ENCODE measurements at regions not wholly inside any gene's neighbourhood (a gene's known extent, or its start where the extent isn't known, plus 50 kb on each side); places are given as distances from the start of the nearest gene placed in this dataset.

DNA sequence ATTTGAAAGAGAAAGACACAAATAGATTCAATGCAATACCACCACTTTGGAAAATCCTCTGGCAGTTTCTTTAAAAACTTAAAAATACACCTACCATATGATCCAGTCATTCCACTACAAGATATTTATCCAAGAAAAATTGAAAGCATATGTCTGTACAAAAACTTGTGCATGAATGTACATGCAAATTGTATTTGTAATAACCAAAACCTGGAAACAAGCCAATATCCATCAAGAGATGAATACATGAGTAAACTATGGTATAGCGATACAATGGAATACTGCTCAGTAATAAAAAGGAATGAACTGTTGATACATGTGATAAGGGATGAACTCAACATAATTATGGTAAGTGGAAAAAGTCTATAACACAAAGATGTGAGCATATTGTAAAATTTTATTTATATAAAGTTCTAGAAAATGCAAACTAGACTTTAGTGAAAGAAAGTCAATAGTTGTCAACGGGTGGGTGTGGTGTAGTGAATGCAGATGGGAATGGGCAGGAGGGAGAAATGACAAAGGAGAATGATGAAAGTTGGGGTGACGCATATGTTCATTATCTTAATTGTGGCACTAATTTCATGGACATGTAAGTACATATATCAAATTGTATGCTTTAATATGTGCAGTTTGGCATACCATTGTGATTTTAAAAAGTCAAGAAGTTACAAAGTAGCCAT lies 347.5 kb downstream of the SAMD5 start:
- Mint-ChIP-seq H3K27ac (ENCODE audit: unreplicated experiment) (no peak overlapping the region), H3K4me3 (ENCODE audit: unreplicated experiment) (no peak overlapping the region), H3K4me1 (ENCODE audit: low read depth, unreplicated experiment) (peaks cover 3% of the 10 kb centered on the region), H3K27me3 (ENCODE audit: low read depth, unreplicated experiment) (no peaks in the 10 kb centered on the region), H3K9me3 (ENCODE audit: unreplicated experiment) (no peaks in the 10 kb centered on the region), H3K36me3 (ENCODE audit: low read depth, unreplicated experiment) (no peaks in the 10 kb centered on the region)
- DNase-seq (ENCODE audit: low read depth) (peak; percentile 15), FAIRE-seq (no peak)
- Histone ChIP-seq H3K36me3 (ENCODE audit: insufficient read depth, low read length) (no peaks in the 10 kb centered on the region), H3K4me3 (ENCODE audit: insufficient read depth, low read depth, low read length) (no peak overlapping the region), H4K20me1 (ENCODE audit: insufficient read depth, low read length) (no peaks in the 10 kb centered on the region), H3K4me2 (ENCODE audit: low read length) (no peak overlapping the region), H3K27ac (ENCODE audit: low read depth, low read length) (no peak overlapping the region), H3K9me3 (ENCODE audit: insufficient read depth, low read depth, low read length) (no peaks in the 10 kb centered on the region), H3K27me3 (ENCODE audit: insufficient read depth, low read length) (no peaks in the 10 kb centered on the region), H3K4me1 (ENCODE audit: insufficient read depth, low read length) (no peaks in the 10 kb centered on the region), H2AFZ (ENCODE audit: low read depth, low read length) (no peak overlapping the region), H3K9ac (ENCODE audit: low read length) (no peak overlapping the region), H3K79me2 (ENCODE audit: insufficient read depth, low read length) (no peaks in the 10 kb centered on the region)
- TF ChIP-seq, protein P1, sequence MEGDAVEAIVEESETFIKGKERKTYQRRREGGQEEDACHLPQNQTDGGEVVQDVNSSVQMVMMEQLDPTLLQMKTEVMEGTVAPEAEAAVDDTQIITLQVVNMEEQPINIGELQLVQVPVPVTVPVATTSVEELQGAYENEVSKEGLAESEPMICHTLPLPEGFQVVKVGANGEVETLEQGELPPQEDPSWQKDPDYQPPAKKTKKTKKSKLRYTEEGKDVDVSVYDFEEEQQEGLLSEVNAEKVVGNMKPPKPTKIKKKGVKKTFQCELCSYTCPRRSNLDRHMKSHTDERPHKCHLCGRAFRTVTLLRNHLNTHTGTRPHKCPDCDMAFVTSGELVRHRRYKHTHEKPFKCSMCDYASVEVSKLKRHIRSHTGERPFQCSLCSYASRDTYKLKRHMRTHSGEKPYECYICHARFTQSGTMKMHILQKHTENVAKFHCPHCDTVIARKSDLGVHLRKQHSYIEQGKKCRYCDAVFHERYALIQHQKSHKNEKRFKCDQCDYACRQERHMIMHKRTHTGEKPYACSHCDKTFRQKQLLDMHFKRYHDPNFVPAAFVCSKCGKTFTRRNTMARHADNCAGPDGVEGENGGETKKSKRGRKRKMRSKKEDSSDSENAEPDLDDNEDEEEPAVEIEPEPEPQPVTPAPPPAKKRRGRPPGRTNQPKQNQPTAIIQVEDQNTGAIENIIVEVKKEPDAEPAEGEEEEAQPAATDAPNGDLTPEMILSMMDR (IDR thresholded peaks at IDR 0.05; ENCODE audit: insufficient read depth, low read depth, low read length), result no peak
- TF ChIP-seq EZH2 (IDR thresholded peaks at IDR 0.05; ENCODE audit: insufficient read depth, low read length), result no peak

GRCh38 chr6:147856687-147857086 lies 348.2 kb downstream of the SAMD5 start:
- Histone ChIP-seq H3K4me3 (ENCODE audit: insufficient read depth, low read depth, low read length) (no peak overlapping the region), H4K20me1 (ENCODE audit: insufficient read depth, low read length) (no peaks in the 10 kb centered on the region), H2AFZ (ENCODE audit: low read depth, low read length) (no peak overlapping the region), H3K27ac (ENCODE audit: low read depth, low read length) (no peak overlapping the region), H3K9me3 (ENCODE audit: insufficient read depth, low read depth, low read length) (no peaks in the 10 kb centered on the region), H3K27me3 (ENCODE audit: insufficient read depth, low read length) (no peaks in the 10 kb centered on the region), H3K36me3 (ENCODE audit: insufficient read depth, low read length) (no peaks in the 10 kb centered on the region), H3K9ac (ENCODE audit: low read length) (no peak overlapping the region), H3K79me2 (ENCODE audit: insufficient read depth, low read length) (no peaks in the 10 kb centered on the region), H3K4me1 (ENCODE audit: insufficient read depth, low read length) (no peaks in the 10 kb centered on the region), H3K4me2 (ENCODE audit: low read length) (no peak overlapping the region)
- no peak overlapping the region for H3K4me3 Mint-ChIP-seq (ENCODE audit: unreplicated experiment)
- no peak overlapping the region for H3K27ac Mint-ChIP-seq (ENCODE audit: unreplicated experiment)
- H3K36me3 Mint-ChIP-seq (ENCODE audit: low read depth, unreplicated experiment), result no peaks in the 10 kb centered on the region
- FAIRE-seq, result no peak
- peaks cover 3% of the 10 kb centered on the region for H3K4me1 Mint-ChIP-seq (ENCODE audit: low read depth, unreplicated experiment)
- no peak for TF ChIP-seq EZH2 (IDR thresholded peaks at IDR 0.05; ENCODE audit: insufficient read depth, low read length)
- TF ChIP-seq, protein P1 (IDR thresholded peaks at IDR 0.05; ENCODE audit: insufficient read depth, low read depth, low read length), result no peak
- no peaks in the 10 kb centered on the region for H3K27me3 Mint-ChIP-seq (ENCODE audit: low read depth, unreplicated experiment)
- DNase-seq (ENCODE audit: low read depth), result no peak
- no peaks in the 10 kb centered on the region for H3K9me3 Mint-ChIP-seq (ENCODE audit: unreplicated experiment)

- Histone ChIP-seq H3K4me2 (ENCODE audit: low read length) (no peak overlapping the region), H3K4me3 (ENCODE audit: insufficient read depth, low read depth, low read length) (no peak overlapping the region), H2AFZ (ENCODE audit: low read depth, low read length) (no peak overlapping the region), H3K4me1 (ENCODE audit: insufficient read depth, low read length) (no peaks in the 10 kb centered on the region), H3K36me3 (ENCODE audit: insufficient read depth, low read length) (no peaks in the 10 kb centered on the region), H3K27me3 (ENCODE audit: insufficient read depth, low read length) (no peaks in the 10 kb centered on the region), H3K9me3 (ENCODE audit: insufficient read depth, low read depth, low read length) (no peaks in the 10 kb centered on the region), H3K9ac (ENCODE audit: low read length) (no peak overlapping the region), H3K27ac (ENCODE audit: low read depth, low read length) (no peak overlapping the region), H4K20me1 (ENCODE audit: insufficient read depth, low read length) (no peaks in the 10 kb centered on the region), H3K79me2 (ENCODE audit: insufficient read depth, low read length) (no peaks in the 10 kb centered on the region)
- FAIRE-seq (no peak), DNase-seq (ENCODE audit: low read depth) (no peak)
- Mint-ChIP-seq H3K4me3 (ENCODE audit: unreplicated experiment) (no peak overlapping the region), H3K4me1 (ENCODE audit: low read depth, unreplicated experiment) (peaks cover 3% of the 10 kb centered on the region), H3K27ac (ENCODE audit: unreplicated experiment) (no peak overlapping the region), H3K9me3 (ENCODE audit: unreplicated experiment) (no peaks in the 10 kb centered on the region), H3K36me3 (ENCODE audit: low read depth, unreplicated experiment) (no peaks in the 10 kb centered on the region), H3K27me3 (ENCODE audit: low read depth, unreplicated experiment) (no peaks in the 10 kb centered on the region)
- TF ChIP-seq EZH2 (IDR thresholded peaks at IDR 0.05; ENCODE audit: insufficient read depth, low read length), result no peak
- TF ChIP-seq, protein P1 (IDR thresholded peaks at IDR 0.05; ENCODE audit: insufficient read depth, low read depth, low read length), result no peak
Measured at GRCh38 chr6:147858421-147858820, 349.9 kb downstream of the SAMD5 start.

Data from astrocyte (in vitro differentiated cells and primary cell).